Kasumi-1 (cell line): ENCODE measurements at regions not wholly inside any gene's neighbourhood (a gene's known extent, or its start where the extent isn't known, plus 50 kb on each side); places are given as distances from the start of the nearest gene placed in this dataset.
A peak's percentile ranks its signal among the peaks of the same experiment; 100 is the strongest.
"Not testable (repeated sequence)": the region's sequence is repeated elsewhere in the genome, so short reads cannot be mapped to it uniquely, and the experiment has no call there.

ENCODE experiments used
- DNase-seq, 2 experiments: peaks; one replicate each; lab custom pipeline; 2025; lab: John Stamatoyannopoulos, UW

DNA sequence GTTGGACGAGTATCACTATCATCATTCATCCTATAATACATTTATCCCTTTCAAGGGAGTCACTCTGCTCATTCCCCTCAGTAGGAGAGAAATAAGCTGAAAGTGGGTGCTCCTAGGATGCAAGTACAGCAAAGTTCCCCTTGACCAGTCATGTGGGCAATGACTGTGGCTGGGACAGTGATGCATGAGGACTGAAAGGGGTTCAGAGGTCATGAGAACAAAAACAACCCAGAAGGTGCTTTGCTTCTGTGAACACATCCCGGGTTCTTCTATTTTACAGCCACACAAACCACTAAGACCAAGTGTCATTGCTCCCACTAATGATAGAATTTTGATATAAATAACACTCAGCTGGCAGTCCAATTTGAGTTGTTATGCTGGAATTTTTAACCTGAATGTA lies 177.8 kb upstream of the ADCY2 start:
- DNase-seq, result no peak

GRCh38 chr5:7220156-7220555 lies 175.8 kb upstream of the ADCY2 start:
- DNase-seq, result no peak

DNA sequence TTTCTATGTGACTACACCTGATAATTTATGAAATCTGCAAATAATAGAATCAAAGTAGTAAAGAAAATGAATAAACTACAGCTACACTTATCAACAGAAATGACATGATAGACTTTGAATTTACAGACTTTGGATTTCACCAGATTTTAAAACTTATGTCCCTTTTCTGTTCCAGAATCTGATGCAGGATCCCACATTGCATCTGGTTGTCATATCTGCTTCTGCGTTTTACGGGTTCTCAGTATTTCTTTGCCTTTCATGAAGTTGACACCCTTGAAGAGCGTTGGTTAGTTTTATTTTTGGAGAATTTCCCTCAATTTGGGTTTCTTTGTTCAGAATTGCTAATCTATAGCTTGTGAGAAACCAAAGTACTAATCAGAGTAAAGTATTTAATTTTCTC lies 174.9 kb upstream of the ADCY2 start:
- DNase-seq, result no peak

- no peak for DNase-seq
These were observed 170.1 kb upstream of the ADCY2 start for GRCh38 chr5:7225826-7226225.

GRCh38 chr5:7242118-7242710 lies 153.7 kb upstream of the ADCY2 start:
- DNase-seq, result no peak

GRCh38 chr5:7244208-7244607 lies 151.7 kb upstream of the ADCY2 start:
- DNase-seq, result no peak

DNA sequence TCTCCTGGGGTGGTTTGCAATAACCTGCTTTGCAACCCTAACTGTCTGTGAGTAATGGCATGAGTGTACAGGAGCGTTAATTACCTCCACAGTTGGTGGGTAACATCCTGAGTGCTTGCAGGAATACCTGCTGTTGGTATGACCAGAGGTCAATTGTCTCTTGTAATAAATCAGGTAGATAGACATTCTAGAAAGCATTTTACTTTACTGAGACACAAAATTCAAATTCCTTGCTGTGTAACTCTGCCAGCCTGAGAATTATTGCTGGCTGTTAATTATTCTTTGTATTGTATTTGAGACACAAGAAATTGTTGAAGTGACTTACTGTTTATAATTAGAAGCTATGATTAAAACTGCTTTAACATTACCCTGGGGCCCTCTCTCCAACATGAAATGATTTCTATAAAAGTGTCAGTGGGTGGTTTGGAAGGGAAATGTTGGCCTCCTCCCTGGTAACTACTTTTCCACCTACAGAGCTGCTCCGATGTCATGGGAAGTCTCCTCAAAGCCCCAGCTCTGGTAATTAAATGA lies 150.8 kb upstream of the ADCY2 start:
- no peak for DNase-seq

DNA sequence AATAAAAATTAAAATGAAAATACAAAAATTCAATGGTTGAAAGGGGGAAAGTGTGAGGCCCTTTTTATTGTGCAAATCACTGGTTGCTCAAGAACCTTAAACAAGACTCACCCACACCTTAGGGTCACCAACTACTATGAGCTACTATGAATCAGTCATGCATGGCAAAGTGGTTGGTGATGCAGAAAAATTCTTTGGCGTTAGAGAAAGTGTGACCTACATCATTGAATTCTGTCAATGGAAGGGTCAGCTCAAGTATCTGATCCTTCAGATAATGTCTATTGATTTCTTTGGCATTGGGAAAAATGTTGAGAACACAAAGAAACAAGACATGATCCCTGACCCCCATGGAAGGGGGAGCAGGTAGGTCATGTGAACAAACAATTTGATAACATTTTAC lies 149.7 kb upstream of the ADCY2 start:
- DNase-seq, result no peak

DNA sequence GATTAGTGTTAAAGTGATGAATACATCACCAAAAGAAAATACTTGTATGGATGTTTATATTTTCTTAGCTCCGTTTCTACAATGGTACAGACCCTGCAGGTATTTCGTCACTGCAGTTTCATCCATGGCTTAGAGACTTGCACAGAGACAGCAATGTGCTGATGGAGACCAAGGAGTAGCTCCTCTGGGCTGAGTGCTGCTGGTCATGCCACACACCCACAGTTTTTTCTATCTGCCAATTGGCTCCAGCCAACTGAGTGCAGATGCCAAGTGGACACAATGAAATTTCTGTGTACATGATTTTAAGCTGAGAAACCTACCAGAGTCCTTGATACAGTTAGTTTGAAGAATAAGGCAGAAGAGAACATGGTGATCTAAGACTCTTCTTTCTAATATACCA lies 145.9 kb upstream of the ADCY2 start:
- DNase-seq, result no peak

- DNase-seq, result peak; percentile 71 to 72
These were observed 145.3 kb upstream of the ADCY2 start for GRCh38 chr5:7250611-7251010.

- DNase-seq, result peak; percentile 95 to 97
These were observed 144.8 kb upstream of the ADCY2 start for GRCh38 chr5:7251132-7251531.

DNA sequence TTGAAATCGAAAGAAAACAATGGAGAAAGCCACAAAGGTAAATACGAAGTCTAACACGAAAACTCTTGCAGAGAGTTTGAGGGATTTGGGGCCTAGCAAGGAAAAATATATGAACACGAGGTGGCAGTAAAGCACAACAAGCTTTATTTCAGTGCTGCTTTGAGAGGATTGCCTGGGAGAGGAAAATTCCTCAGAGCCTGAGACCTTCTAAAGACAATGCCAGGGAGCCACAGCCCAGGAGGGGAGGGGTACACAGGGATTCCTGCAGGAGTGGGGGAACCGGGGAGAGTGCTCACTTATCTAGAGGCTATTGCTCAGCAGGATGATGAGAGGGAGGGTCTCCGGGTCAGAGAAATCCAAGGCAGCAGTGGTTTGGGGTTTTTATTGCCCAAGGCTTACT lies 134.9 kb upstream of the ADCY2 start:
- peak; percentile 31 to 54 for DNase-seq

DNA sequence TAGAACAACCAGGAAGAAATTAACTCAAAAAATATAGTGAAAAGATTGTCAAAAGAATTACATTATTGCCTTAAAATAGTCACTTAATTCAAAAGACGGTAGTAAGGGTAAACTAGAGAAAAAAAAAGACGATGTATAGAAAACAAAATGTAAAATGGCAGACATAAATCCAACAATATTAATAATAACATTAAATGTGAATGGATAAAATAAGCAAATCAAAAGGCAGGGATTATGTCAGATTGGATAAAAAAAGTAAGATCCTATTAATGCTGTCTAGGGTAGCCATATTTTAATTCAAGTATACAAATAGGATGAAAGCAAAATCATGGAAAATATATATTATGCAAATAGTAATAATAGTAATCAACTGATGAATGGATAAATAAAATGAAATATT lies 134.0 kb upstream of the ADCY2 start:
- no peak for DNase-seq

GRCh38 chr5:7263398-7264015 lies 132.4 kb upstream of the ADCY2 start:
- DNase-seq, result not testable (repeated sequence)

- not testable (repeated sequence) for DNase-seq
These were observed 130.2 kb upstream of the ADCY2 start for GRCh38 chr5:7265776-7266175.

DNA sequence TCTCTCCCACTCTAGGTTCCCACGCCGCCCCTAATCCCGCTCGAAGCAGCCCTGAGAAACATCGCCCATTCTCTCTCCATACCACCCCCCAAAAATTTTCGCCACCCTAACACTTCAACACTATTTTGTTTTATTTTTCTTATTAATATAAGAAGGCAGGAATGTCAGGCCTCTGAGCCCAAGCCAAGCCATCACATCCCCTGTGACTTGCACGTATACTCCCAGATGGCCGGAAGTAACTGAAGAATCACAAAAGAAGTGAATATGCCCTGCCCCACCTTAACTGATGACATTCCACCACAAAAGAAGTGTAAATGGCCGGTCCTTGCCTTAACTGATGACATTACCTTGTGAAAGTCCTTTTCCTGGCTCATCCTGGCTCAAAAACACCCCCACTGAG lies 127.2 kb upstream of the ADCY2 start:
- DNase-seq, result not testable (repeated sequence)

GRCh38 chr5:7269591-7270274 lies 126.2 kb upstream of the ADCY2 start:
- no peak for DNase-seq

GRCh38 chr5:7271435-7272084 lies 124.4 kb upstream of the ADCY2 start:
- DNase-seq, result no peak

- no peak for DNase-seq
These were observed 123.5 kb upstream of the ADCY2 start for GRCh38 chr5:7272408-7272965.

DNA sequence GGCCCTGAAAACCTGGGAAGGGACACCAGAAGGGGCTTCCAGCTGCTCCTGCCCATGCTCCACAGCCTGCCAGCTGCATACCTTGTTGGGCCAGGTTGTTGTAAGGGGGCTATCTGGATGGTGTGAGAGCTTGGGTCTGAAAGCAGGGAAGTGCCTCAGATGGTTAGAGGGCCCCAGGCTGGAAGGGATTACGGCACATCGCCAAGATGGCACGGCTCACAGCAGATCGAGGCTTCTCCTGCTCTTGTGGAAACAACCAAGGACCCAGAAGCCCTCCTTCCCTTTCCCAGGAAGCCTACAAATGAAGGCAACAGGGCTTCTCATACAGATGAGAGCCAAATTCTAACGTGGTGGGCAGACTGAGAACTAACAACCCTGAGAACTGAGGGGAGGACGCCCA lies 121.7 kb upstream of the ADCY2 start:
- no peak for DNase-seq

DNA sequence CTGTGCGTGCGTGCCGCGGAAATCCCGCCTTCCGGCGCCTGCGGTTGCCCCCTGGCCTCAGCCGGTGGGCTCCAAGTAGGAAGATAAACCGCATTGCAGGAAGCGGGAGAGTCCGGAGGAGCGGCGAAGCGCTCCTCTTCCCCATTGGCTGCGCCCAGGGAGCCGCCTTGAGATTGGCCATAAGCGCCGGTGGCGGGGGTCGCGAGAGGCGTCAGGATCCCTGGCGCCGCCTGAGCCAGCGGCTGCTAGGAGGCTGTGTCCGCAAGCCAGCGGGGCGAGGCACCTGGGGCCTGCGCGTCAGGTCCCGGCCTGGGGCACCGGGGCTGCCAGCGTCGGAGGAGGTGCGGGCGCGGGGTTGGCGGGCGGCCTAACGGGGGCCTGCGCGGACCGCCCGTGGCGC lies 106.3 kb upstream of the ADCY2 start:
- DNase-seq, result not testable (repeated sequence)

- not testable (repeated sequence) for DNase-seq
These were observed 98.1 kb upstream of the ADCY2 start for GRCh38 chr5:7297821-7298220.
